ENCODE measurements at regions not wholly inside any gene's neighbourhood (a gene's known extent, or its start where the extent isn't known, plus 50 kb on each side); places are given as distances from the start of the nearest gene placed in this dataset.

DNA sequence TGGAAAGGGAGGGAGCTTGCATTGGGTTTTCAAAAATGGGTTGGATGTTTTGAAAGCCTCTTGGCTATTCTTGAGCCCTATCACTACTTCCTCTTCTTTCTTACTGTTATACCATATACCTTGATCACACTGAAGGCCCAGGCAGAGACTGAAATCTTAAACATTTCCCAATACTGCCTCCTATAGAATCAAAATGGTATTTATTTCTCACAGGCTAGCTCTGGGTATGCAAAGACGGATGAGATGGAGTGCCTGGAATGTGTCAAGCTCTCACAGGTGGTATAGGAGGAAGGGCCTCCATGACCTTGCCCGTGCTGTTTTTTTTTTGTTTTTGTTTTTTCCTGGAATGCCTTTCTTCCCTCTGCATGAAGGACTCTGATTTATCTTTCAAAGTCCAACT lies 268.4 kb upstream of the USP24 start:
- no peak for DNase-seq (ENCODE audit: low spot score)

DNA sequence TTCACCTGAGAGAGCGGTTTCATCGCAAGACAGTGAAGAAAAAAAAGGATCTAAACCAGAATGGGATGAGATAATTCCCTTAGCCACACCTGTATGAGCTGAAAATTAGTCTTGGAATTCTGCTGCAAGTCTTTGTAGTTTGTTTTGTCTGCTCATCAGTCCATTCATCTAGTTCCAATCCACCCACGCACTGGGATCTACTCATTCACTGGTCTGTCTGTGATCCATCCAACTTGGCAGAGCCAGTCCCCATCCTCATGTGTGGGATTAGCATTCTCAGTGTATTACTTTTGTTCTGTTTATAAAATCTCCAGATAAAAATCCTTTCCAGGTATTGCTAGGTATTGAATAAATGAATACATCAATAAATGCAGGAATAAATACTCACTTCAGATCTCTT lies 266.5 kb upstream of the USP24 start:
- no peak for DNase-seq (ENCODE audit: low spot score)

DNA sequence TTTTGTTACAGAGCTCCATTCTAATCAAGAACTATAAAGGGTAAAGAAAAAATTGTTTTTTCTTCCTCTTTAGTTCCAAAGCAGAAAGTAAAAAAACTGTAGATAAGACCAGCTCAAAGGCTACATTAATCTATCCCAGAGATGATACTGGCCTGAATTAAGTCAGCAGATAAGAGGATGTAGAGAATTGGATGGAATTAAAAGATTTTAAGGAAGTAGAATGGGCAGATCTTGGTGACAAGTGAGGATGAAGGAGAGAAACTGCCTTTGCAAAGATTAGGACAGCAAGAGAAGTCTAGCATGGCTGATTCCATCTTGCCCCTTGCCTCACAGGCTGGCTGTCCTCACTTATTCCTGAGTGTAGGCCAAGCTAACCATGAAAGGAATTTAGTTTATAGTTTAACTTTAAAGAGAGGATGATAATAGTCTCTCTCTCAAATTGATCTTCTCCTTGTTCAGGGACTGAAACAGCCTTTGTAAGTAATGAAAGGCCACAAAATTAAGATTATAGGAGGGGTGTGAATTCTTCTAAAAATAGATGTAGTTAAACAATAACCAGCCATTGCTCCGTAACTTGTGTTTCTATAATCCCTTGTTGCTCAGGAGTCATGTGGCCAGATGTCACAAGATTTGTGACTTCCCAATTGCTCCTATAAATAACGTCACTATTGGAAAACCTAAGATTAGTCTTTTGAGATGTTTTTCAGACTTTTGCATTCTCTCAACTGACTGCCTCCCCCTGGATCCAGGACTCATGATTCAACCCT lies 265.0 kb upstream of the USP24 start:
- DNase-seq (ENCODE audit: low spot score): no peak

GRCh38 chr1:55478742-55479141 lies 263.6 kb upstream of the USP24 start:
- no peak for DNase-seq (ENCODE audit: low spot score)

- DNase-seq (ENCODE audit: low spot score): no peak
These were observed 262.8 kb upstream of the USP24 start for GRCh38 chr1:55477953-55478352.

DNA sequence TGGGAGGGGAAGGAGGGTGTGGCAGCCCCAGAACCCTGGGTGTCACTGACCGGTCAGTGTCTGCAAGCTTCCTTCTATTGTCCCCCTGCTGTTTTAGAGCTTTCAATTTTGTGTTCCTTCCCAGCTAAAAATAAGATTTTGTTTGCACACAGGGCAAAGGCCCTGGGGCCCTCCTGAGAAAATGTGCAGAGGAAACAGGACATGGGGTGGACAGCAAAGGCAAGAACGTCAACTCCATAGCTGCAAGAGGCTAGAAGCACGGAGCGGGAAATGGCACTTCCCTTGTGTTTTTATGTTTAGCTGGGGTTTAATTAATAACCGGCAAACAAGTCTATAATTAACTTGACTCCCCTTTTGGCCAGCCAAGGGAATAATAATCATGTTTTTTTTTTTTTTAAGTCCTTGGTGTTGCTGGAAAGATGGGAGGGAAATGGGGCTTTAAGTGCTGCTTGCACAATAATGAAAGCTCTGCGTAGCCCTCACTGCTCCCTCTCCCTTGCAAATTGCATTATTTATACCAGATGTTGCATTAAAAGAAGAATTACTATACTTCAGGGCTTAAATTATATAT lies 261.4 kb upstream of the USP24 start:
- DNase-seq (ENCODE audit: low spot score): no peak

DNA sequence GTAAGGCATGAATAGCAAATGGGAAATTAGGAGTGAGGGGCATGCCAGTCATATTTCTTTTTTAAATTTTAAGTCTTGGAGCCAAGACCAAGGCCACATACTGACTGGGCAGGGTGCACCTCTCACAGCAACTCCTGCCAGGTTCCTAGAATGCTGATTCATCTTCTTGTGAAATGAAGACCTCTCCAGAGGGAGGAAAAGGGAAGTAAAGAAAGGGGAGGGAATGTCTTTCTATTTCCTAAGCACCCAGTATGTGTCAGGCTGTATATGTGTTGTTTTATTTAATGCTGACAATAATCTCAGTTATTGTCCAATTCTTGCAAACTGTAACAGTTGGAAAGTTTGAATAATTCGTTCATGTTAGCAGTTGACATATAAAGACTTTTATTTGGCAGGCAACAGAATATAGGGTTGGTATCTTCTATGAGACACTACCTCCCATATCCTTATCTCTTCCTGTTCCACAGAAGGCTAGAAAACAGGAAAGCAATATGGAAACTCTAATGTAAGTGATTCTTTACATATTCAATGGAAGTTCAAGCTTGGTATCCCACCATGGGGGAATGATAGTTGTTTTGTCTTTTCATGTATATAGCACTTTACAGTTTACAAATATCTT lies 259.1 kb upstream of the USP24 start:
- DNase-seq (ENCODE audit: low spot score): no peak

- DNase-seq (ENCODE audit: low spot score): no peak
These were observed 258.5 kb upstream of the USP24 start for GRCh38 chr1:55473661-55474060.

DNA sequence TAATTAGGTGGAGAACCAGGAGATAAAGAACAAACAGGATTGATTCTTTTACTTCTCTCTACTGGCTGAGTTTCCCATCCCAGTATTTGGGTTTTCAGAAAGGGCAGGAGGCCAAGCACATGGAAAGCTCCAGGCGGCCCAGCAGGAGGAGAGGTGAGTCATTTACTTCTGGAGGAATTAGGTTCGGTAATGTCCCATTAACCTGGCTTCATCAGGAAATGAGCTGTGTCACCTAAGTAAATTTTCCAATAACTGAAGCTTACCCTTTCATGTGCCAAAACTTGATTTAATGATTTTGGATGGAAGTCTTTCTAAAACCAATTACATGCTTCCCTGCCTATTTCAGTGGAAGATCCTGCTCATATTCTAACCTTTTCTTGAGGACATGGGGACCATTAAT lies 257.6 kb upstream of the USP24 start:
- DNase-seq (ENCODE audit: low spot score): no peak

DNA sequence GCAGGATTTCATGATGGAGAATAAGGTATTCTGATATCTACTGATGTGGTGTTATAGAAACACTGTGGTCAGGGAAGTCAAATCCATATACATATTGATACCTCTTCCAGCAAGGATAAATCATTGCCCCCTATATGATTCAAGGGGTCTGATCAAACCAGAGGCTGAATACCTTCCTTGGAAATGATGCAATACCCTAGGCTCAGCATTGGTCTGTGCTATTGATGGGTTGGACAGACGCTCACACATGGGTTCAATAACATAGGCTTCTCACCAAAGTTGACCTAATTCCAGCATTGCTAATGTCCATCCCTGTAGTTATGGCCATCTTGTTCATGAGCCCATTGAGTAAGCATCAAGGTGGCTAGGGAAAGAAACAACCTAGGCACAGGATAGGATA lies 257.0 kb upstream of the USP24 start:
- no peak for DNase-seq (ENCODE audit: low spot score)

DNA sequence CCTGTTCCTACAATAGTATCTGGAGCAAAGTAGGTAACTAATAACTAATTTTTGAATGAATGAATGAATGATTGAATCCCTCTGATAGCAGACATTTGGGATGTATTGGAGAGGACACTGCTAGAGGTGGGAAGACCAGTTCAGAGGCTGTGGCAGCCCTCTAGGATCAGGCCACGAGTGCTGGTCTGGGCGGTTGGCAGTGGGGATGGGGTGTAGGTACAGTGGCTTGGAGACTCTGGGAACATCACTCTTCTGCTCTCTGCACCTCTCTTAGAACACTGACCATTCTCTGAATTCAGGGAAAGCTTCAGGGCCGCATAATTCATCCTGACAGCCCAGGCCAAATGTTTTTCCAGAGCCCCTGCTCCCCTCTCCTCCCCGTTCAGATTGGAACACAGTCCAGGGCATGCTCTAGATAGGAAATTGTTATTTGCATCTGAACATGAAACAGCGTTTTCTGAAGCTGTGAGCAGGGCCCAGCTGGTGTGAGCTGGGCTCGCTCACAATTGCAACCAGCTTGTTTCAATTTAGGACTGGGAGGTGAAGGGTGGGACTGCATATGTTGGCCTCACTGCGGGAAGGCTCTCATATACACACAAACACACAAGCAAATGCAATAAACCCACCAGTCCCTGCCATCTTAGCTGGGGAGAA lies 253.1 kb upstream of the USP24 start:
- no peak for DNase-seq (ENCODE audit: low spot score)

DNA sequence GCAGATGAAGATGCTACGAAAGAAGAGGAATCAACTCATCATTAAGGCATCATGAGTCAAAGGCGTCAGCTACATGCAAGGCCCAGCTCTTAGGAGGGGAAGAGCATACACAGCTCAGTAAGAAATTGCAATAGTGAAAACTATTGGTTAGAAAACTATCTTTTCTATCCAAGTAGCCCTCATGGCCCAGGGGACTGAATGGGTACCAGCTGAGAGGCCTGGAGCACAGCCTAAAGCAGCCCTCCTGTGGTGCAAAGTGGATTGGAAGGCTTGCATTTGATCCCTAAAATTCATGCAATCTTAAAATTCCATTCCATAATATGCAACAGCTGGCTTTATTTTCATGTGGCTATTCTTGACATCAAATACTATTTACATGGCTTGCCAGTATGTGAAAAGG lies 251.8 kb upstream of the USP24 start:
- DNase-seq (ENCODE audit: low spot score): no peak

- DNase-seq (ENCODE audit: low spot score): no peak
These were observed 251.2 kb upstream of the USP24 start for GRCh38 chr1:55466373-55466772.

DNA sequence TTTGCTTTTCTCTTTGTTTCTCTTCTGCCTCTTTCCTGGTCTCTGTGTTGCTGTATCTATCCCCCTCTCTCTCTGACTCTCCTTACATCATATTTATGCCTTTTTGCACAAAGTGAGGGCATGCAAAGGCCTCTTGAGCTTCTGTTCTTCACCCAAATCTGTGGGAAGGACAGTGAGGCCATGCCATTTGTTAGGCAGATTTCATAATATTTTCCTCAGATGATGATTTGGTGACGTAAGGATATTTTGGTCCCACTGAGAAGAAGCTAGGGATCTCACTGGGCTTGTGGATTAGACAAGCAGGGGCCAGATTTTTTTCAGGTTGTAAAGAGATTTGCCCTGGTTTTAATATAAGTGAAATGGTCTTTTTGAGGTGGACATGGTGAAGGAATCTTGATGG lies 249.4 kb upstream of the USP24 start:
- no peak for DNase-seq (ENCODE audit: low spot score)

DNA sequence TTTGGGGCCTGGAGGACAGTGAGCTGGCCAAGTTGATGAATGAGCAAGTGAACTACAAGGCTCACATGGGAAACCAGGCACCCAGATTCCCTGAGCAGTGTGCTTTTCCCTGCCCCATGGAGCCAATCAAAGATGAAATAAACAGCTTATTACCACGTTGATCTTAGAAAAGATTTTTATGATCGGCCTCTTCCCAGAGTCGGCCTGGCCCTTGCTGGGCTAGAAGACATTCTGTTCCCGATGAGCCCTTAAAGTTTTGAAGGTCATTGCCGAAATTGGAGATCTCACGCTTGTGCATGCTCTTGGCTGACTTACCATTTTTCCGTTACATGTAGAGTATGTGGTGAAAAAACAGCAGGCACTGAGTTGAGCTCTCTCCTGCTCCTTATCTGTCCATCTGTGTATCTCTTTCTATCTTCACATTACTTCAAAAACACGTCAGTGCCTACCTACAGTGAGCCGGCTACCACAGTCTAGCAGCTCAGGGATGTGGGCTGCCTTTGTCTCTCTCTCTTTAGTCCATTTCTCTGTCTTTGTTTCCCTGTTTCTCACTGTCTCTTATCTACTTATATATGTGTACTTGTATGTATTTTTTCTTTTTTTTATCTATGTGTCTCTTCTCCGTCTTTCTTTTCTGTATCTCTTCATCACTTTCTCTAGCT lies 248.8 kb upstream of the USP24 start:
- DNase-seq (ENCODE audit: low spot score): no peak

- no peak for DNase-seq (ENCODE audit: low spot score)
These were observed 242.7 kb upstream of the USP24 start for GRCh38 chr1:55457874-55458273.

DNA sequence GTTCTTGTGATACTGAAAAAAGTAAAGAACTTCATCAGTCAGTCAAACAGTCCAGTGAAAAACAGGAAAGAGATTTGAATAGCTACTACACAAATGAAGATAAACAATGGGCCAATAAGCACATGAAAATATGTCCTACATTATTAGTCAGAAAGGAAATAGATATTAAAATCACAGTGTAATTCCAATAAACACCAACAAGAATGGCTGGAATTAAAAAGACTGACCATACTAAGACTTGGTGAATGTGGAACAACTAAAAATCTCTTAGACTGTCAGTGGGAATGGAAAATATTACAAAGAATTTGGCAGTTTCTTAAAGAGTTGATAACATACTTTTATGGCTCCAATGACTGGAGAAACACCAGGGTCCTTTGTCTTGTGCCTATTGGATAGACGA lies 241.8 kb upstream of the USP24 start:
- DNase-seq (ENCODE audit: low spot score): no peak

DNA sequence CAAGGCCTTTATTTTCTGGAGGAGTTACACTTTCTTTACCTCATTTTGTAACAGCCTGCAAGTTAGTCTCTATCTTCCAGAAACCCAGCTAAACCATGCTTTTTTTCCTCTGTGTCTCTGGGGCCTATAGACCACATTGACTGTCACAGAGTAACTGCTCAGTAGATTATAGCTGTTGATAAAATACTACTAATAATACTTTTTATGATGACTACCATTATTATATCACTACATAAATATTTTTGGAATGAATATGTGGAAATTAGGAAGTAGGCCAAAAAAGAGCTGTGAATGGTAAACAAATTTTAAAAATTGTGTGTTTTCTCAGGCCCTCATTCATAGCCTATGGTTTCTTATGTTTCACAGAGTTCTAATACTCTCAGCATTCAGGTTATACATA lies 233.1 kb upstream of the USP24 start:
- DNase-seq (ENCODE audit: low spot score): no peak

DNA sequence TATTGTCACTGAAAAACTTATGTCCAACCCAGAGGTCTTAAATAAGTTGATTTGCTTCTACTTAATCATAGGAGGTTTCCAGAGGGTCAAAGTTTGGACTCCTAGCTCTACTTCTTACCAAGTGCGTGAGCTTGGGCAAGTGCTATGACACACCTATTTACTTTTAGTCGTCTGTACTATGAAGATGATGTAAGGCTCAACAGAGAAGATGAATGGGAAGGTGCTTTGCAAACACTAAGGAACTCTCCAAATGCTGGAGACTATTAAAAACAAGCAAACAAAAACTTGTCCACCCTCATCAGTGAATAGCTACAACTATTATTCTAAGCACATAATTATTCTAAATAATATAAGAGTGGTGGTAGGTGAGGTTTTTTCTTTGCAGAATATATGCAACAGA lies 232.3 kb upstream of the USP24 start:
- no peak for DNase-seq (ENCODE audit: low spot score)

DNA sequence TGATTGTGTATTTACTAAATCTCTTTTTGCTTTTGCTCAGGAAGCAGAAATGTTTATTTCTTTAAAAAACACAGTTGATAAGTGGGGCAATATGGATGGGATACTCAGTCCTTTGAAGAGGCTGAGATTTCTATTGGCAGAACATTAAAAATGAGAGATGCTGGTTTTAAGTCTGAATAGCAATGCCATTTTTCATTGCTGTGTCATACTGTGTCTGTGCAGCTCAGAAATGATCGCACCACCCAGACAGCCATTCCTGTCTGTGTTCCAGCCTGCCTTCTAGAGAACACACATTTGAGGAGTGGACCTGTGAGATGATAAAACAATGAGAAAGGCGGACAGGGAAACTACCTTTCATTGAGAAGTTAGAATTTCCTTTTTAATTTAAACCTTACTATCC lies 231.2 kb upstream of the USP24 start:
- DNase-seq (ENCODE audit: low spot score): no peak

GRCh38 chr1:55445416-55445815 lies 230.3 kb upstream of the USP24 start:
- no peak for DNase-seq (ENCODE audit: low spot score)

DNA sequence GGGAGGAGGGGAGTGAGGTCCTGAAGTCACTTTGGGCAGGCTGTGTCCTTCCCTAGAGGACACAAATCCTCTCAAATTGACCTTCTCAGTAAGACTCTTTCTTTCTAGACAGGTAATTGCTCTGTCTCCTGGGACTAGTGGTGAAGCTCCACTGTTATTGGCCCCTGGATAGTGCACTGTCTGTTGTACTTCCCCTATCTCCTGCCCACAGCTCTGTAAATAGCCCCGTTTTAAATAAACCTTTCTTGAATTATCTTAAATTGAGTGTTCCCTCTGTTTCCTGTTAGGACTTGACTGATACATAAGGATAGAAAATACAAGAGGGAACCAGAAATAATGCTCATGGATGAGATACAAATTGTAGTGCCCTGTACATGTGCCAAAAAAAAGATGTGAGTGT lies 229.5 kb upstream of the USP24 start:
- no peak for DNase-seq (ENCODE audit: low spot score)

All from HuH-7.5 (cell line).